GM18873 (cell line): ENCODE measurements at regions not wholly inside any gene's neighbourhood (a gene's known extent, or its start where the extent isn't known, plus 50 kb on each side); places are given as distances from the start of the nearest gene placed in this dataset.

Source experiments
- ATAC-seq: cut with Tn5 transposase; IDR thresholded peaks from one replicate; pipeline ENCODE4 v1.9.1; 2021; ENCODE audit warnings: mild to moderate bottlenecking, moderate library complexity, moderate number of reproducible peaks; ENCODE audit not compliant: unreplicated experiment, low FRiP score

- ATAC-seq: no peak
Measured at GRCh38 chr3:81439108-81439507, 322.3 kb downstream of the GBE1 start.

- no peak for ATAC-seq
Measured at GRCh38 chr3:81437683-81438082, 323.8 kb downstream of the GBE1 start.

GRCh38 chr3:81436182-81436581 lies 325.3 kb downstream of the GBE1 start:
- ATAC-seq: no peak

- ATAC-seq: no peak
Measured at GRCh38 chr3:81435050-81435449, 326.4 kb downstream of the GBE1 start.

GRCh38 chr3:81434161-81434560 lies 327.3 kb downstream of the GBE1 start:
- no peak for ATAC-seq

- ATAC-seq: no peak
Measured at GRCh38 chr3:81433675-81434074, 327.8 kb downstream of the GBE1 start.

GRCh38 chr3:81432456-81432855 lies 329.0 kb downstream of the GBE1 start:
- no peak for ATAC-seq

GRCh38 chr3:81426826-81427577 lies 334.4 kb downstream of the GBE1 start:
- no peak for ATAC-seq

GRCh38 chr3:81425198-81425868 lies 336.1 kb downstream of the GBE1 start:
- no peak for ATAC-seq

GRCh38 chr3:81419228-81419627 lies 342.2 kb downstream of the GBE1 start:
- ATAC-seq: no peak

- no peak for ATAC-seq
Measured at GRCh38 chr3:81416812-81417211, 344.6 kb downstream of the GBE1 start.

GRCh38 chr3:81406318-81406717 lies 355.1 kb downstream of the GBE1 start:
- ATAC-seq: no peak

GRCh38 chr3:81395739-81396513 lies 365.5 kb downstream of the GBE1 start:
- no peak for ATAC-seq

- no peak for ATAC-seq
Measured at GRCh38 chr3:81394651-81395524, 366.6 kb downstream of the GBE1 start.

GRCh38 chr3:81393251-81393650 lies 368.2 kb downstream of the GBE1 start:
- ATAC-seq: no peak

- ATAC-seq: no peak
Measured at GRCh38 chr3:81390796-81391195, 370.6 kb downstream of the GBE1 start.

- no peak for ATAC-seq
Measured at GRCh38 chr3:81388191-81388590, 373.3 kb downstream of the GBE1 start.

GRCh38 chr3:81382470-81382869 lies 379.0 kb downstream of the GBE1 start:
- ATAC-seq: no peak

- no peak for ATAC-seq
Measured at GRCh38 chr3:81380234-81380633, 381.2 kb downstream of the GBE1 start.

GRCh38 chr3:81378552-81379293 lies 382.7 kb downstream of the GBE1 start:
- no peak for ATAC-seq
